ENCODE measurements at regions not wholly inside any gene's neighbourhood (a gene's known extent, or its start where the extent isn't known, plus 50 kb on each side); places are given as distances from the start of the nearest gene placed in this dataset.

GRCh38 chr1:195428927-195429326 lies 1179.3 kb downstream of the KCNT2 start:
- DNase-seq (ENCODE audit: low read depth in 2 of 2) = no peak

GRCh38 chr1:195415584-195415983 lies 1192.7 kb downstream of the KCNT2 start:
- DNase-seq (ENCODE audit: low read depth in 2 of 2) = no peak

GRCh38 chr1:195394567-195394966 lies 1213.7 kb downstream of the KCNT2 start:
- no peak for DNase-seq (ENCODE audit: low read depth in 2 of 2)

- DNase-seq (ENCODE audit: low read depth in 2 of 2) = no peak
Measured at GRCh38 chr1:195376190-195376589, 1232.0 kb downstream of the KCNT2 start.

GRCh38 chr1:195373856-195374255 lies 1234.4 kb downstream of the KCNT2 start:
- DNase-seq (ENCODE audit: low read depth in 2 of 2) = no peak

- no peak for DNase-seq (ENCODE audit: low read depth in 2 of 2)
Measured at GRCh38 chr1:195345149-195345548, 1263.1 kb downstream of the KCNT2 start.

- no peak for DNase-seq (ENCODE audit: low read depth in 2 of 2)
Measured at GRCh38 chr1:195337646-195338045, 1270.6 kb downstream of the KCNT2 start.

GRCh38 chr1:195336812-195337211 lies 1271.4 kb downstream of the KCNT2 start:
- no peak for DNase-seq (ENCODE audit: low read depth in 2 of 2)

- DNase-seq (ENCODE audit: low read depth in 2 of 2) = peak; percentile 20 to 23
Measured at GRCh38 chr1:195335541-195335940, 1272.7 kb downstream of the KCNT2 start.

GRCh38 chr1:195332102-195332501 lies 1276.1 kb downstream of the KCNT2 start:
- no peak for DNase-seq (ENCODE audit: low read depth in 2 of 2)

- DNase-seq (ENCODE audit: low read depth in 2 of 2) = no peak
Measured at GRCh38 chr1:195328681-195329080, 1279.6 kb downstream of the KCNT2 start.

- DNase-seq (ENCODE audit: low read depth in 2 of 2) = no peak
Measured at GRCh38 chr1:195328102-195328501, 1280.1 kb downstream of the KCNT2 start.

GRCh38 chr1:195327361-195327760 lies 1280.9 kb downstream of the KCNT2 start:
- DNase-seq (ENCODE audit: low read depth in 2 of 2) = no peak

- DNase-seq (ENCODE audit: low read depth in 2 of 2) = no peak
Measured at GRCh38 chr1:195326325-195326724, 1281.9 kb downstream of the KCNT2 start.

- no peak for DNase-seq (ENCODE audit: low read depth in 2 of 2)
Measured at GRCh38 chr1:195325181-195325580, 1283.1 kb downstream of the KCNT2 start.

- no peak for DNase-seq (ENCODE audit: low read depth in 2 of 2)
Measured at GRCh38 chr1:195306281-195306680, 1302.0 kb downstream of the KCNT2 start.

- no peak for DNase-seq (ENCODE audit: low read depth in 2 of 2)
Measured at GRCh38 chr1:195294911-195295310, 1313.3 kb downstream of the KCNT2 start.

- DNase-seq (ENCODE audit: low read depth in 2 of 2) = no peak
Measured at GRCh38 chr1:195278644-195279043, 1329.6 kb downstream of the KCNT2 start.

GRCh38 chr1:195275710-195276109 lies 1332.5 kb downstream of the KCNT2 start:
- no peak for DNase-seq (ENCODE audit: low read depth in 2 of 2)

GRCh38 chr1:195251900-195252299 lies 1356.3 kb downstream of the KCNT2 start:
- DNase-seq (ENCODE audit: low read depth in 2 of 2) = no peak

- DNase-seq (ENCODE audit: low read depth in 2 of 2) = no peak
Measured at GRCh38 chr1:195243492-195243891, 1364.7 kb downstream of the KCNT2 start.

- no peak for DNase-seq (ENCODE audit: low read depth in 2 of 2)
Measured at GRCh38 chr1:195241066-195241465, 1367.2 kb downstream of the KCNT2 start.

GRCh38 chr1:195238313-195238712 lies 1369.9 kb downstream of the KCNT2 start:
- DNase-seq (ENCODE audit: low read depth in 2 of 2) = no peak

GRCh38 chr1:195236991-195237889 lies 1371.0 kb downstream of the KCNT2 start:
- peak; percentile 54 to 63 for DNase-seq (ENCODE audit: low read depth in 2 of 2)
